ENCODE measurements at regions not wholly inside any gene's neighbourhood (a gene's known extent, or its start where the extent isn't known, plus 50 kb on each side); places are given as distances from the start of the nearest gene placed in this dataset.

- DNase-seq (ENCODE audit: low spot score): no peak
Observed at GRCh38 chr3:115330430-115330829, 183.3 kb upstream of the ZBTB20 start.

- no peak for DNase-seq (ENCODE audit: low spot score)
Observed at GRCh38 chr3:115332998-115333397, 185.9 kb upstream of the ZBTB20 start.

DNA sequence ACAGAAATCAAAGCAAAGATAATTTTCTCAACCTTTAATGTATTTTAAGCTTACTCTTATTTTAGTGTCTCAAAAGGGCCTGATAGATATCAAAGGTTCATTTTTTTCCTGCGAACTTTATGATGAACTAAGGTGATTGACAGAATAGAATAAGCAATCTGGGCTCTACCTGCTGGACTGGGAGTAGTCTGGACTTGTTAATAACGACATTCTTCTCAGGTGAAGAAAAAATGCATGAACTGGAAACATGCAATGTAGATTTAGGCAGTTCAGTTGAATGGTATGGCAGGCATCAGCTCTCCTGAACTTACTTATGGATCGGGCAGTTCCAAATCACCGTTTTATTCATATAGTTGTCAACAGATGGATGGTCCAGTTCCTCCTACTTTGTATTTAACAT lies 189.7 kb upstream of the ZBTB20 start:
- DNase-seq (ENCODE audit: low spot score): no peak

GRCh38 chr3:115340586-115340985 lies 193.5 kb upstream of the ZBTB20 start:
- DNase-seq (ENCODE audit: low spot score): no peak

GRCh38 chr3:115341208-115341607 lies 194.1 kb upstream of the ZBTB20 start:
- DNase-seq (ENCODE audit: low spot score): peak; percentile 12

DNA sequence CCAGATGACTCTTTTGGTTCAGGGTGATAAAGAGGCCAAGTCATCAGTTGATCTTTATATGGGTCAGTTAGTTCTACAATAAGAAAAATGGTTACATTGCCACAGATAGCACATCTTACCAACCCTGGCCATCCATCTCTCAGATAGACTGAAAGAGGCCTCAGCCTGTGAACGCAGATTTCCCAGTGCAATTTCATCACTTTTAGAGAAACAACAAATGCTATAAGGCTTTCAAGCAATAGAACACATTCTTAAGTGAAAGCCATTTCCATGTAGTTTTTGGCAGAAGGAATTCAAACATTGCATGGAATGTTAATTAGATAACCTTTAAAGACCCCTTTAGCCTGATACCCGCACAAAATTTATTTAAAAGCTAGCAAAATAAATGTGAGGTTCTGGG lies 200.6 kb upstream of the ZBTB20 start:
- DNase-seq (ENCODE audit: low spot score): no peak

GRCh38 chr3:115348412-115348811 lies 201.3 kb upstream of the ZBTB20 start:
- DNase-seq (ENCODE audit: low spot score): no peak

DNA sequence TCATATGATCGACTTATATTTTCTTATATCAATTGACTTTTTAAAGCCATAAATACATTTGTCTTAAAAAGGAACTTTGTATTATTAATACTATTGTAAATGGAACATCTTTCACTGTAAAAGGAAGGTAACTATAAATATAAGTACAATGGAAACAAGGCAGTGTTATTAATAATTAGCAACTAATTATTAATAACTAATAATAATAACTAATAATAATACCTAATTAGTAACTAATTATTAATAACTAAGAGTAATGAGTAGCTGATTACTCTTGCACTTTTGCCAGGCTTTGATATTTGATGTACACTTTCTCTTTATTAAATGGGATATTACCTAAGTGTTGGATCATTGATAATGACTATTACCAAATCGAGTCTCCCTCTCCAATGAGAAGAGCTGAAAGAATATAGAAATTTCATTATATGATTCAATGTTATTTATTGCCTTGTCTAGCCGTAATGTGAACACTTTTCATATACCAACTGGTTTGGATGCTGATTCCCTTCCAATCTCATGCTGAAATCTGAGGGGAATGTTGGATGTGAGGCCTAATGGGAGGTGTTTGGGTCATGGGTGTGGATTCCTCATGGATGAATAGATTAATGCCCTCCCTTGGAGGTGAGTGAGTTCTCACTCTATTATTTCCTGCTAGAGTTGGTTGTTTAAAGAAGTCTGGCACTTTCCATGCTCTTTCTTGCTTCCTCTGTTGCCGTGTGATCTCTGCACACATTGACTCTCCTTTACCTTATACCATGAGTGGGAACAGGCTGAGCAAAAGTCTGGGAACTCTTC lies 202.1 kb upstream of the ZBTB20 start:
- no peak for DNase-seq (ENCODE audit: low spot score)

GRCh38 chr3:115350606-115351005 lies 203.5 kb upstream of the ZBTB20 start:
- DNase-seq (ENCODE audit: low spot score): no peak

DNA sequence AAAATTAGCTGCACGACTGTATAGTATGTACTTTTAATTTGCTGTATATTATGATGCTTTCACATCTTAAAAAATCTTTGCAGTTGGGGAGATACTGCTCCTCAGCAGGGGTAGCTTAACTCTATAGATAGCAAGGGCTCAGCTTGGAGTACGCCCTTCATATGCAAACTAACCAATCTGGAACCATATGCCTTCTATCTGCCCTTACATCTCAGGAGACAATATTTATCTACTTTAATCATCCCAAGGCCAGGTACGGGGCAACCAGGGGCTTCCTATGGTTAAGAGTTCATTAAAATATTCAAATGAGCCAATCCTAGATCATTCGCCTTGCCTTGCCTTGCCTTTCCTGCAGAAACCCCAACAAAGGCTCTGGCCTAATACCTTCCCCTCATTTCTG lies 204.1 kb upstream of the ZBTB20 start:
- no peak for DNase-seq (ENCODE audit: low spot score)

DNA sequence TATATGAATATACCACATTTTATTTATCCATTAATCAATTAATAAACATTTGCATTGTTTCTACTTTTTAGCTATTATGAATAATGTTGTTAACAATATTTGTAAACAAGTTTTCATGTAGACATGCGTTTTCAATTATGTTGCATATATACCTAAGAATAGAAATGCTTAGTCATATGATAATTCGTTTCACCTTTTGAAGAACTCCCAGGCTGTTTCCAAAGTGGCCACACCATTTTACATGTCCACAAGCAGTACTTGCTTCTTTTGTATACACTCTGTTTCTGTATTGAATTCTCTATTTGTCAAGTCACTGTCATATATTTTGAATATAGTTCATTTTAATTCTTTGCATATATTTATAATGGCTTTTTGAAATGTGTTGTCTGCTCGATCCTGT lies 206.9 kb upstream of the ZBTB20 start:
- DNase-seq (ENCODE audit: low spot score): no peak

GRCh38 chr3:115357456-115357855 lies 210.4 kb upstream of the ZBTB20 start:
- no peak for DNase-seq (ENCODE audit: low spot score)

DNA sequence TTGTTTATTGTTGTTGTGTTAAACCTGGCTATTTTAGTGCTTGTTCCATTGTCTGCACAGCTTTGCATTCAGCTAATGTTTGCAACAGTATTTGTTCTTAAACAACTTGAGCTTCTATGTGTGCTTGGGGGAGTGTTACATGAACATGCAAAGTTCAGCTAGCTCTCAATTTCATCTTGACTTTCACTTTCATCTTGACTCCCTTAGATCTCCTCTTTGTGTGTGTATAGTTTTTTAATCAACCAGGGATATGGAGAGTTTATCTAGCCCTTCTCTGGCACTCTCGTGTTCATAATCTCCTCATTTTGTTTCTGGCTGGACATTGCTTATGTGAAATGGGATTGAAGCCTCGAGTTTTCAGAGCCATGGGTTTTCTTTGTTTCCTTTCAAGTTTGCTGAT lies 212.4 kb upstream of the ZBTB20 start:
- DNase-seq (ENCODE audit: low spot score): no peak

- no peak for DNase-seq (ENCODE audit: low spot score)
Observed at GRCh38 chr3:115361806-115362205, 214.7 kb upstream of the ZBTB20 start.

DNA sequence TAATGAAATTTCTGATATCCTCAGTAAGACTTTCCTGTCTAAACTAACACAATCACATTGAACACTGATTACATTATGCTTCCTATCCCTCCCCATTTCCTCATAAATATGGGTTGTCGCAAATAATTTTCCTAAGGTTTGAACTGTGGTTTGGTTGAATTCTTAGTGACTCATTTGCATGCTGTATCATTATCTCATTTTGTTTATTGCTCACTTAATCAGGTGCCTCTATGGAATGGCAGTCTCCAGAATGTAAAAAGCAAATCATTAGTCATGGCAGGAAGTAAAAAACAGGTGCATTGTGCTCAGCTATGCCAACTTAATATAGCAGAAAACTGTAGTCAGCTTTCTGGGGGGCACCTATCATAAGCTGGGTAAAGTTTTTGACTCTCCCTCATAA lies 216.0 kb upstream of the ZBTB20 start:
- DNase-seq (ENCODE audit: low spot score): no peak

DNA sequence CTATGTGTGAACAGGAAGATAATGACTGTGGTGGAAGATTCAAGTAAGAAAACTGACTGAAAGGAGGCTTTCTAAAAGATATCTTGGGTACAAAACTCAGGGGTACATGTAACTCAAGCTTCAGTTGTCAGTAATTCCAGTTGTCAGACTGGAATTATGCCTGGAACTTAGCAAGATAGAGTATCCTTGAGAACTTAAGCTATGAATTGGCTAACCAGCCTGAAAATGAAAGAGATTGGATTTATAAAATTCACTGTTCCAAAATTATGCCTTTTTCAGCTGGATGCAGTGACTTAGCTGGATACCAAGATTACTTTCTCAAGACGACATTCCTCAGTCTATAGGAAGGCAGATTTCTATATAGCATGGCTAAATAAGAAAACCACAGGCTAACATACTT lies 221.9 kb upstream of the ZBTB20 start:
- no peak for DNase-seq (ENCODE audit: low spot score)

- no peak for DNase-seq (ENCODE audit: low spot score)
Observed at GRCh38 chr3:115375362-115375761, 228.3 kb upstream of the ZBTB20 start.

GRCh38 chr3:115380883-115381572 lies 233.9 kb upstream of the ZBTB20 start:
- no peak for DNase-seq (ENCODE audit: low spot score)

- no peak for DNase-seq (ENCODE audit: low spot score)
Observed at GRCh38 chr3:115381573-115381912, 234.5 kb upstream of the ZBTB20 start.

DNA sequence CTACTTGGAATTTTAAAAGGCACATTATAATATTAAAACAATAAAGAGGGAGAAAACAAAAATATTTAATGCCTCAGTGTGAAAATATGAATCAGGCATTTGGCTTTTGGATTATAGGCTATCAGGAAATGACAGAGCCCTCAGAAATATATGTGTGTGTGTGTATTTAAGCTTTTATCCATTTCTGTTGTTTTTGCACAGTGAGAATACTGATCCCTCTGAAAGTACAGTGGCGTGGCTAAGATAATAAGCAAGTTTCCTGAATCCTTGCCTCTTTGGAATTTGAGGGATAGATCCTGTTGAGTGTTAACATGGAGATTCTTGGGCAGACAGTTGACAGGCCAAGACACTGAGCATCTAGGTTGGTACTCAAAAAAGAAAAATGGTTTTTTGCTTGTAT lies 234.8 kb upstream of the ZBTB20 start:
- no peak for DNase-seq (ENCODE audit: low spot score)

- DNase-seq (ENCODE audit: low spot score): no peak
Observed at GRCh38 chr3:115384381-115384780, 237.3 kb upstream of the ZBTB20 start.

DNA sequence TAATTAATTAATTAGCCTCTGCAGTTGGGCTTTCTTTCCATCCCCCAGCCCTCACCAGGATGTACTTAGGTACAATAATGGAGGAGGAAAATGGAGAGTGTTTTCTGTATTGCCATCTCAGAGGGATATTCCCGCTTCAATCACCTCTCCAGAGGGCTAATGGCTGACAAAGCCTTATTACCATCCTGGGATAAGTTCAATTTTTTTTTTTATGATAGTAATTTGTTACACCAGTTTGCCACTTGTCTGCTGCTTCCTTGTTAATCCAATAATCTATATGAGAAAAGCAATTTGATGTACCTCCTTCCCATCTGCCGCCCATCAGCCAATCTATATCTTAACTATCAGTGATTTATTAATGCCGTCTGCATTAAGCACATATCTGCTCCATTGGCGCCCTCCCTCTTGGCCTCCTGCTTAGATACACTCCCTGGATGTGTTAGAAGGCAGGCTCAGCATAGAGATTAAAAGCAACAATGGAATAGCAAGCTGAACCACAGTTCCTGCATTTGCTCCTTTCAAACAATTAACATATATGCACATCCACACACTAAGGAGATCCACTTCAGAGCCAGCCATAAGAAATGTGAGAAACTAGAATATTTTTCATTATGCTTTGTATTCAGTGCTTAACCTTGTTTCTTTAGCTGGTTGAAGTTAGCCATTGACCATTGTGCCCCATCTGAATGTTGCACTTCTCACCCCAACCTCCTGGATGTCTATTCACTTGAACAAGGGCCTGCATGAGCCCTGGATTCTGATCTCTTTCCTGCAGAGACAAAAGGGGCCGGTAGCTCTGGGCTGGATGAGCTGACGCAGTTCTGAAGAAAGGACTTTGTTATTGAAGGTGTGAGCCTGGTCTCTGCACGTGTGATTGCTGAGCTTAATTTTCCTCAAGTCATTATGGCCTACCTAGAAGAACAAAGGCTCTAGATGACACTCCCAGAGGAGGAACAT lies 237.3 kb upstream of the GAP43 start:
- no peak for DNase-seq (ENCODE audit: low spot score)

DNA sequence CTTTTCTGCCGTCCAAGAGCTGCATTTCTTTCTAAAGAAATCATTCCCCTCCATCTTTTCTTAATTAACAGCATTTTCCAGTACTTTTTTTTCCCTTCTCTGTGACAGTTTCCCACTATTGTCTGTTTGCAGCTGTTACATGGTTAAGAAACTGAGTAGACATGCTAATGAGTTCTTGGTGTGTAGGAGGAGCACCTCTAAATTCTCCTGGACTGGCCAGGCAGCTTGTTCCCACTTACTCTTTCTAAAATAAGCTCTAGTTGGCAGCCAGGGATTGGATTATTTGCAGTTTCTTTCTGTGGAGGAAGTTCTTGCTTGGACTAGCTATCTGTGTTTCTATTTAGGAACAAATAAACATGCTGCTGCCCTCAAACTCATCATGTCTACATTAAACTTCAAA lies 235.1 kb upstream of the GAP43 start:
- no peak for DNase-seq (ENCODE audit: low spot score)
